Adrenal gland (tissue), 9 donors: ENCODE measurements at regions not wholly inside any gene's neighbourhood (a gene's known extent, or its start where the extent isn't known, plus 50 kb on each side); places are given as distances from the start of the nearest gene placed in this dataset.

Experiments
- DNase-seq, 7 donors: peaks; one replicate each; pipeline ENCODE4 v3.0.0-alpha.2; 2019 to 2020
- H3K27ac ChIP-seq, 5 donors: fragments of 200-600 bp; sonication (generic) in 4 of 5; 1 replicate in 3 of 5; 2 replicates in 2 of 5; pipeline versions ENCODE4 v1.5.1 to v1.8.0; 2016 to 2020; ENCODE audit warnings: mild to moderate bottlenecking in 1 of 5
- H3K27me3 ChIP-seq: fragments of 200-600 bp; 2 replicates; pipeline ENCODE4 v1.8.0; 2021
- H3K36me3 ChIP-seq, 2 donors: fragments of 200-600 bp; replicated peaks in 1 of 2; 1 replicate in 1 of 2; 2 replicates in 1 of 2; pipeline versions ENCODE4 v1.5.1 to v1.8.0; 2018 to 2022
- H3K4me1 ChIP-seq, 2 donors: fragments of 200-600 bp; replicated peaks in 1 of 2; 1 replicate in 1 of 2; 2 replicates in 1 of 2; pipeline versions ENCODE4 v1.5.1 to v1.8.0; 2018 to 2021
- H3K4me3 ChIP-seq, 4 donors: fragments of 200-600 bp; sonication (generic) in 3 of 4; one replicate each; pipeline ENCODE4 v1.5.1; 2016 to 2018
- H3K9me3 ChIP-seq, 3 donors: fragments of 200-600 bp; sonication (generic) in 1 of 3; replicated peaks in 1 of 3; 1 replicate in 2 of 3; 2 replicates in 1 of 3; pipeline versions ENCODE4 v1.5.1 to v1.8.0; 2016 to 2021
- POLR2A ChIP-seq, 2 donors: fragments of 450-650 bp; IDR thresholded peaks; one replicate each; pipeline ENCODE4 v1.6.1; 2017; ENCODE audit warnings: antibody characterized with exemption in 2 of 2, mild to moderate bottlenecking in 2 of 2, moderate library complexity in 1 of 2
- WGBS, 4 donors: extraction: QIAGEN DNeasy Blood & Tissue Kit in 2 of 4; methylation state at CpG; one replicate each; pipeline versions ENCODE4 v1.1.5 to v1.1.7; 2013 to 2017; 5-methylcytosine and 5-hydroxymethylcytosine counted together
- intact Hi-C, 2 donors: fragments of 100-400 bp; cut with DNase I; formaldehyde crosslinking; loops; one replicate each; pipeline versions ENCODE4 v1.14.1 to v1.15.0; 2022 to 2023
- TF ChIP-seq, protein P1 (sequence below), 6 experiments: fragments of 450-650 bp in 4 of 6; fragments of 200-600 bp in 2 of 6; sonication (generic) in 1 of 6; IDR thresholded peaks; 1 replicate in 5 of 6; 2 replicates in 1 of 6; pipeline versions ENCODE4 v1.5.1 to v1.8.0; 2016 to 2021; ENCODE audit warnings: antibody characterized with exemption in 6 of 6, mild to moderate bottlenecking in 2 of 6, moderate library complexity in 1 of 6
- donor health status: healthy with polysubstance abuse.
- donor health status: Bipolar disorder and iron deficiency.
- donor health status: DM: yes; HTN: yes; CAD: no.
- donor health status: DM: no; HTN: no; CAD: no.
- donor health status: DM: no; HTN: no; CAD: no.

DNA sequence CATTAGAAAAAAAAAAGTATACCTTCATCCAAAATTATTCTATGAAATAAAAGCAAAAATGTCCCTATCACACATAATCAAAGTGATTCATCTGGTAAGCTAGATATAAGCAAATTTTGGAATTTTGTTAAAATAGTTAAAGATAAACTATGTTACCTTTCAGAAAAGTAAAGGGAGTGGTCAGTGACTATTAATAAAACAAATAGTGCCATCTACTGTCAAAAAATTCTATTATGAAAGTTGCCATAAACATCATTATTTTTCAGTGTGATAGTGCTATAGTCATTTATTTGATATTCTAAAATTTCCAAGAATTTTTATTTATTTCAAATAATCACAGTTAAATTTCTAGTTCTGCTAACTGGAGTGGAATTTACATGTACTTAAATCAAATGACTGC is 803.7 kb downstream of the KCNT2 start:
- intact Hi-C loops: no loop called here
- H3K4me3 ChIP-seq: no peak overlapping the region
- no peaks in the 10 kb centered on the region for H3K27me3 ChIP-seq
- TF ChIP-seq POLR2A (IDR thresholded peaks at IDR 0.05): no peak
- TF ChIP-seq, protein P1, sequence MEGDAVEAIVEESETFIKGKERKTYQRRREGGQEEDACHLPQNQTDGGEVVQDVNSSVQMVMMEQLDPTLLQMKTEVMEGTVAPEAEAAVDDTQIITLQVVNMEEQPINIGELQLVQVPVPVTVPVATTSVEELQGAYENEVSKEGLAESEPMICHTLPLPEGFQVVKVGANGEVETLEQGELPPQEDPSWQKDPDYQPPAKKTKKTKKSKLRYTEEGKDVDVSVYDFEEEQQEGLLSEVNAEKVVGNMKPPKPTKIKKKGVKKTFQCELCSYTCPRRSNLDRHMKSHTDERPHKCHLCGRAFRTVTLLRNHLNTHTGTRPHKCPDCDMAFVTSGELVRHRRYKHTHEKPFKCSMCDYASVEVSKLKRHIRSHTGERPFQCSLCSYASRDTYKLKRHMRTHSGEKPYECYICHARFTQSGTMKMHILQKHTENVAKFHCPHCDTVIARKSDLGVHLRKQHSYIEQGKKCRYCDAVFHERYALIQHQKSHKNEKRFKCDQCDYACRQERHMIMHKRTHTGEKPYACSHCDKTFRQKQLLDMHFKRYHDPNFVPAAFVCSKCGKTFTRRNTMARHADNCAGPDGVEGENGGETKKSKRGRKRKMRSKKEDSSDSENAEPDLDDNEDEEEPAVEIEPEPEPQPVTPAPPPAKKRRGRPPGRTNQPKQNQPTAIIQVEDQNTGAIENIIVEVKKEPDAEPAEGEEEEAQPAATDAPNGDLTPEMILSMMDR (IDR thresholded peaks at IDR 0.05): no peak
- H3K36me3 ChIP-seq: no peaks in the 10 kb centered on the region
- H3K27ac ChIP-seq: no peak overlapping the region
- H3K4me1 ChIP-seq: no peaks in the 10 kb centered on the region
- DNase-seq: no peak
- no peaks in the 10 kb centered on the region for H3K9me3 ChIP-seq

GRCh38 chr1:195799016-195799415 is 809.2 kb downstream of the KCNT2 start:
- Histone ChIP-seq H3K27me3 (no peaks in the 10 kb centered on the region), H3K4me3 (no peak overlapping the region), H3K4me1 (no peaks in the 10 kb centered on the region), H3K36me3 (no peaks in the 10 kb centered on the region), H3K9me3 (no peaks in the 10 kb centered on the region), H3K27ac (no peak overlapping the region)
- no peak for TF ChIP-seq POLR2A (IDR thresholded peaks at IDR 0.05)
- TF ChIP-seq, protein P1 (IDR thresholded peaks at IDR 0.05): no peak
- intact Hi-C loops: no loop called here
- no peak for DNase-seq
- 71 to 76% (median 72%) methylated on average over 4 of the region's 4 CpGs for WGBS, 4 donors

DNA sequence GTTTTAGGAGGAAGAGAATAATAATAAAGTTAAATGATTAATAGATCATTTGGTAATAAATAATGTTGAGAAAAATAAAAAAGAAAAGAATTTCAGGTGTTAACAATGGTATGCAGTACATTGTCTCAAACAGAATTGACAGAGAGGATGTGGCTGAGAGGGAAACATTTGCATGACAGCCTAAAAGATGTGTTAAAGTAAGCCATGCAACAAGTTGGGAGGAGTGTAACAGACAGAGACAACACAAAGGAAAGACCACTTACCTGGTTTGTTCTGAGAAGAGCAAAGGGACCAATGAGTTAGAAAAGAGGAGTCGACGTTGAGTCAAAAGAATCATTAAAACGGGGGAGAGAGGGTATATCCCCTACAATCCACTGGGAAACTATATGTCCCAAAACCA is 814.0 kb downstream of the KCNT2 start:
- WGBS, 4 donors: 74 to 90% (median 81%) methylated on average over 3 of the region's 3 CpGs
- no peaks in the 10 kb centered on the region for H3K4me1 ChIP-seq
- no peak for DNase-seq
- TF ChIP-seq, protein P1 (IDR thresholded peaks at IDR 0.05): no peak
- no peak for TF ChIP-seq POLR2A (IDR thresholded peaks at IDR 0.05)
- H3K27ac ChIP-seq: no peak overlapping the region
- no peaks in the 10 kb centered on the region for H3K9me3 ChIP-seq
- H3K36me3 ChIP-seq: no peaks in the 10 kb centered on the region
- H3K27me3 ChIP-seq: no peaks in the 10 kb centered on the region
- no peak overlapping the region for H3K4me3 ChIP-seq
- intact Hi-C loops: no loop called here

GRCh38 chr1:195791796-195792195 is 816.4 kb downstream of the KCNT2 start:
- 88 to 95% (median 90%) methylated on average over 5 to 7 of the region's 7 CpGs for WGBS, 4 donors

More at GRCh38 chr1:195791796-195792195, 816.4 kb downstream of the KCNT2 start:
- Histone ChIP-seq H3K36me3 (no peaks in the 10 kb centered on the region), H3K4me3 (no peak overlapping the region), H3K27ac (no peak overlapping the region), H3K27me3 (no peaks in the 10 kb centered on the region), H3K9me3 (no peaks in the 10 kb centered on the region), H3K4me1 (no peaks in the 10 kb centered on the region)
- DNase-seq: no peak
- intact Hi-C loops: no loop called here
- TF ChIP-seq POLR2A (IDR thresholded peaks at IDR 0.05): no peak
- TF ChIP-seq, protein P1 (IDR thresholded peaks at IDR 0.05): no peak
